ENCODE measurements at regions not wholly inside any gene's neighbourhood (a gene's known extent, or its start where the extent isn't known, plus 50 kb on each side); places are given as distances from the start of the nearest gene placed in this dataset.

- no peaks in the 10 kb centered on the region for H3K36me3 ChIP-seq (ENCODE audit: insufficient read depth, low read depth, low read length)
- no peaks in the 10 kb centered on the region for H3K27me3 ChIP-seq (ENCODE audit: insufficient read depth, low read length)
- no peaks in the 10 kb centered on the region for H3K9me3 ChIP-seq (ENCODE audit: insufficient read depth, low read depth, low read length)
- H3K9ac ChIP-seq (ENCODE audit: low read depth, low read length) = no peak overlapping the region
- H3K27ac ChIP-seq (ENCODE audit: low read length) = no peak overlapping the region
- no peak overlapping the region for H3K4me3 ChIP-seq (ENCODE audit: low read length)
- H3K4me1 ChIP-seq (ENCODE audit: insufficient read depth, low read length) = no peaks in the 10 kb centered on the region
These were observed 194.6 kb upstream of the KIF2A start for GRCh38 chr5:62111428-62111827.

- Histone ChIP-seq H3K27ac (ENCODE audit: low read length) (no peak overlapping the region), H3K9me3 (ENCODE audit: insufficient read depth, low read depth, low read length) (no peaks in the 10 kb centered on the region), H3K4me1 (ENCODE audit: insufficient read depth, low read length) (no peaks in the 10 kb centered on the region), H3K9ac (ENCODE audit: low read depth, low read length) (no peak overlapping the region), H3K36me3 (ENCODE audit: insufficient read depth, low read depth, low read length) (no peaks in the 10 kb centered on the region), H3K4me3 (ENCODE audit: low read length) (no peak overlapping the region), H3K27me3 (ENCODE audit: insufficient read depth, low read length) (no peaks in the 10 kb centered on the region)
These were observed 193.2 kb upstream of the KIF2A start for GRCh38 chr5:62112689-62113228.

- H3K9ac ChIP-seq (ENCODE audit: low read depth, low read length) = no peak overlapping the region
- H3K36me3 ChIP-seq (ENCODE audit: insufficient read depth, low read depth, low read length) = no peaks in the 10 kb centered on the region
- H3K4me1 ChIP-seq (ENCODE audit: insufficient read depth, low read length) = no peaks in the 10 kb centered on the region
- no peaks in the 10 kb centered on the region for H3K27me3 ChIP-seq (ENCODE audit: insufficient read depth, low read length)
- no peaks in the 10 kb centered on the region for H3K9me3 ChIP-seq (ENCODE audit: insufficient read depth, low read depth, low read length)
- no peak overlapping the region for H3K4me3 ChIP-seq (ENCODE audit: low read length)
- H3K27ac ChIP-seq (ENCODE audit: low read length) = no peak overlapping the region
These were observed 191.0 kb upstream of the KIF2A start for GRCh38 chr5:62115014-62115413.

- no peak overlapping the region for H3K9ac ChIP-seq (ENCODE audit: low read depth, low read length)
- no peaks in the 10 kb centered on the region for H3K36me3 ChIP-seq (ENCODE audit: insufficient read depth, low read depth, low read length)
- no peaks in the 10 kb centered on the region for H3K9me3 ChIP-seq (ENCODE audit: insufficient read depth, low read depth, low read length)
- H3K4me1 ChIP-seq (ENCODE audit: insufficient read depth, low read length) = no peaks in the 10 kb centered on the region; the same call in 1 of the 2 replicates
- H3K27me3 ChIP-seq (ENCODE audit: insufficient read depth, low read length) = no peaks in the 10 kb centered on the region
- no peak overlapping the region for H3K27ac ChIP-seq (ENCODE audit: low read length)
- H3K4me3 ChIP-seq (ENCODE audit: low read length) = no peak overlapping the region
These were observed 181.7 kb upstream of the KIF2A start for GRCh38 chr5:62124266-62124665.

DNA sequence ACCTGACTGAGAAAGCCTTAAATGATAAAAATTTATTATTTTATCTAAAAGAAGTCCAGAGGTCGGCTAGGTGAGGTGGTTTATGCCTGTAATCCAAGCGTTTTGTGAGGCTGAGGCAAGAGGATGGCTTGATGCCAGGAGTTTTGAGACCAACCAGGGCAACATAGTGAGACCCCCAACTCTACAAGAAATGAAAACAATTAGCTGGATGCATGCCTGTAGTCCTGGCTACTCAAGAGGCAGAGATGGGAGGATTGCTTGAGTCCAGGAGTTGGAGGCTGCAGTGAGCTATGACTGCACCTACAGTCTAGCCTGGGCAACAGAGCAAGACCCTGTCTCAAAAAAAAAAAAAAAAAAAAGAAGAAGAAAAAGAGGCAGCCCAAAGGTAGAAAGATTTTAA is 179.9 kb upstream of the KIF2A start:
- Histone ChIP-seq H3K4me3 (ENCODE audit: low read length) (no peak overlapping the region), H3K4me1 (ENCODE audit: insufficient read depth, low read length) (no peaks in the 10 kb centered on the region; the same call in 1 of the 2 replicates), H3K9me3 (ENCODE audit: insufficient read depth, low read depth, low read length) (no peaks in the 10 kb centered on the region), H3K27me3 (ENCODE audit: insufficient read depth, low read length) (no peaks in the 10 kb centered on the region), H3K36me3 (ENCODE audit: insufficient read depth, low read depth, low read length) (no peaks in the 10 kb centered on the region), H3K9ac (ENCODE audit: low read depth, low read length) (no peak overlapping the region), H3K27ac (ENCODE audit: low read length) (no peak overlapping the region)

DNA sequence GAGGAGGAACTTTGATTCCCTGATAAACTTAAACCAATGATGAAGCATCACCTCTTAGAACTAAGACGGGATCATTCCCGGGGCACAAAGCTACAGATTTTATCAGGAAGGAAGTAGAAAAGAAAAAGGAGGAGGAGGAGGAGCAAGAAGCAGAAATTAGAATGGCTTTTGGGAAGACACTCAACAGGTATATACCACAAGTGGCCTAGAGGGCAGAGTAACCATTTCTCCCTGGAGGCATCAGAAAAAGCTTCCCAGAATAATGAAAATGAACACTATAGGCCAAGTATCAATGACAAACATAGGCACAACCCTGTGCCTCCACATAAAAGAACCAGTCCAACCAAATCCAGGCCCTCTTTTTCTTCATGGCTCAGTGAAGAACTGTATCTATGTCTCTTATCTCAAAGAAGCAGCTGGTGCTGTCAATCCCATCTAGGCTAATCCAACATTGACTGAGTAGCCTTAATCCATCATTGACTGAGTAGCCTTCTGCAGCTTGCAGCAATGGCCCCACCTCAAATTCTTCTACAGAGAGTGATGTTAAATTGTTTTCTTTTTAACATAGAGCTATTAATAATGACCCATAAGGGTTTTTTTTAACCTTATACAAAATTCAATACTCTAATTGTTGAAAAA is 178.8 kb upstream of the KIF2A start:
- H3K9me3 ChIP-seq (ENCODE audit: insufficient read depth, low read depth, low read length) = no peaks in the 10 kb centered on the region
- H3K9ac ChIP-seq (ENCODE audit: low read depth, low read length) = no peak overlapping the region
- H3K4me3 ChIP-seq (ENCODE audit: low read length) = no peak overlapping the region
- no peaks in the 10 kb centered on the region for H3K36me3 ChIP-seq (ENCODE audit: insufficient read depth, low read depth, low read length)
- no peaks in the 10 kb centered on the region for H3K27me3 ChIP-seq (ENCODE audit: insufficient read depth, low read length)
- H3K27ac ChIP-seq (ENCODE audit: low read length) = no peak overlapping the region
- no peaks in the 10 kb centered on the region; the same call in 1 of the 2 replicates for H3K4me1 ChIP-seq (ENCODE audit: insufficient read depth, low read length)

- H3K36me3 ChIP-seq (ENCODE audit: insufficient read depth, low read depth, low read length) = no peaks in the 10 kb centered on the region
- H3K9me3 ChIP-seq (ENCODE audit: insufficient read depth, low read depth, low read length) = no peaks in the 10 kb centered on the region
- H3K4me1 ChIP-seq (ENCODE audit: insufficient read depth, low read length) = no peaks in the 10 kb centered on the region
- no peak overlapping the region for H3K9ac ChIP-seq (ENCODE audit: low read depth, low read length)
- H3K27me3 ChIP-seq (ENCODE audit: insufficient read depth, low read length) = no peaks in the 10 kb centered on the region
- no peak overlapping the region for H3K27ac ChIP-seq (ENCODE audit: low read length)
- H3K4me3 ChIP-seq (ENCODE audit: low read length) = no peak overlapping the region
These were observed 175.9 kb upstream of the KIF2A start for GRCh38 chr5:62130107-62130506.

GRCh38 chr5:62132276-62132675 is 173.7 kb upstream of the KIF2A start:
- Histone ChIP-seq H3K36me3 (ENCODE audit: insufficient read depth, low read depth, low read length) (no peaks in the 10 kb centered on the region), H3K4me1 (ENCODE audit: insufficient read depth, low read length) (no peaks in the 10 kb centered on the region), H3K27ac (ENCODE audit: low read length) (no peak overlapping the region), H3K9ac (ENCODE audit: low read depth, low read length) (no peak overlapping the region), H3K9me3 (ENCODE audit: insufficient read depth, low read depth, low read length) (no peaks in the 10 kb centered on the region), H3K4me3 (ENCODE audit: low read length) (no peak overlapping the region), H3K27me3 (ENCODE audit: insufficient read depth, low read length) (no peaks in the 10 kb centered on the region)

- H3K9me3 ChIP-seq (ENCODE audit: insufficient read depth, low read depth, low read length) = no peaks in the 10 kb centered on the region
- H3K27me3 ChIP-seq (ENCODE audit: insufficient read depth, low read length) = no peaks in the 10 kb centered on the region
- no peak overlapping the region for H3K27ac ChIP-seq (ENCODE audit: low read length)
- no peaks in the 10 kb centered on the region for H3K36me3 ChIP-seq (ENCODE audit: insufficient read depth, low read depth, low read length)
- no peaks in the 10 kb centered on the region for H3K4me1 ChIP-seq (ENCODE audit: insufficient read depth, low read length)
- H3K4me3 ChIP-seq (ENCODE audit: low read length) = no peak overlapping the region
- no peak overlapping the region for H3K9ac ChIP-seq (ENCODE audit: low read depth, low read length)
These were observed 172.6 kb upstream of the KIF2A start for GRCh38 chr5:62133426-62133825.

GRCh38 chr5:62134811-62135210 is 171.2 kb upstream of the KIF2A start:
- H3K27ac ChIP-seq (ENCODE audit: low read length) = no peak overlapping the region
- no peak overlapping the region for H3K9ac ChIP-seq (ENCODE audit: low read depth, low read length)
- no peaks in the 10 kb centered on the region for H3K9me3 ChIP-seq (ENCODE audit: insufficient read depth, low read depth, low read length)
- H3K4me1 ChIP-seq (ENCODE audit: insufficient read depth, low read length) = peaks cover 7% of the 10 kb centered on the region; the same call in 1 of the 2 replicates
- no peak overlapping the region for H3K4me3 ChIP-seq (ENCODE audit: low read length)
- no peaks in the 10 kb centered on the region for H3K36me3 ChIP-seq (ENCODE audit: insufficient read depth, low read depth, low read length)
- H3K27me3 ChIP-seq (ENCODE audit: insufficient read depth, low read length) = no peaks in the 10 kb centered on the region

DNA sequence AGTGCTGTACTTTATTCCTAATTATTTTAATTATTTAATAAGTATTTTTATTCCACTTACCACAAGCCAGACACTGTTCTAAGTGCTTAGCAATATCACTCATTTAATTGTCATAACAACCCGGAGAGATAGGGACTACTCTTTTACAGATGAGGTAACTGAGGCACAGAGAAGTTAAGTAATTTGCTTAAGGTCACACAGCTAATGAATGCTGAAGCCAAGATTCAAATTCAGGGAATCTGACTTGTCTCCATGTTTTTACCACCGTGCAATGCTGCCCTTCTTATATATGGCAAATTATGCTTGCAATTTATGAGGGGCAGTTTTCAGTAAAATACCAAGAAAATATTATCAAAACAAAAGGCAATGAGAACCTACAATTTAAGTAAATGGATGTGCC is 168.4 kb upstream of the KIF2A start:
- H3K27ac ChIP-seq (ENCODE audit: low read length) = no peak overlapping the region
- H3K9ac ChIP-seq (ENCODE audit: low read depth, low read length) = no peak overlapping the region
- no peak overlapping the region for H3K4me3 ChIP-seq (ENCODE audit: low read length)
- H3K36me3 ChIP-seq (ENCODE audit: insufficient read depth, low read depth, low read length) = no peaks in the 10 kb centered on the region
- no peaks in the 10 kb centered on the region for H3K27me3 ChIP-seq (ENCODE audit: insufficient read depth, low read length)
- no peaks in the 10 kb centered on the region for H3K9me3 ChIP-seq (ENCODE audit: insufficient read depth, low read depth, low read length)
- peaks cover 8% of the 10 kb centered on the region; the same call in 1 of the 2 replicates for H3K4me1 ChIP-seq (ENCODE audit: insufficient read depth, low read length)

GRCh38 chr5:62138607-62139006 is 167.4 kb upstream of the KIF2A start:
- Histone ChIP-seq H3K27me3 (ENCODE audit: insufficient read depth, low read length) (no peaks in the 10 kb centered on the region), H3K9ac (ENCODE audit: low read depth, low read length) (no peak overlapping the region), H3K4me3 (ENCODE audit: low read length) (peak overlapping the region; percentile 6; the same call in 1 of the 2 replicates), H3K27ac (ENCODE audit: low read length) (no peak overlapping the region), H3K4me1 (ENCODE audit: insufficient read depth, low read length) (peaks cover 14% of the 10 kb centered on the region; the same call in 1 of the 2 replicates), H3K36me3 (ENCODE audit: insufficient read depth, low read depth, low read length) (no peaks in the 10 kb centered on the region), H3K9me3 (ENCODE audit: insufficient read depth, low read depth, low read length) (no peaks in the 10 kb centered on the region)

All from iPS-20b (cell line).